Bronchial epithelial cell (primary cell): ENCODE measurements at regions not wholly inside any gene's neighbourhood (a gene's known extent, or its start where the extent isn't known, plus 50 kb on each side); places are given as distances from the start of the nearest gene placed in this dataset.
"Not testable (repeated sequence)": the region's sequence is repeated elsewhere in the genome, so short reads cannot be mapped to it uniquely, and the experiment has no call there.

Experiments
- DNase-seq: peaks from one replicate; pipeline ENCODE4 v3.0.0-alpha.2; 2010; ENCODE audit warnings: low read depth
- FAIRE-seq: peaks from 2 replicates; lab custom pipeline; 2011; peaks lifted over from hg19 to GRCh38; lab: Jason Lieb, UNC
- H3K27me3 ChIP-seq: 2 replicates; pipeline ENCODE4 v1.5.1; 2011; ENCODE audit warnings: low read length; ENCODE audit not compliant: control insufficient read depth, insufficient read depth
- H3K36me3 ChIP-seq: 2 replicates; pipeline ENCODE4 v1.5.1; 2011; ENCODE audit warnings: low read length; ENCODE audit not compliant: control insufficient read depth, insufficient read depth
- H3K4me3 ChIP-seq: 2 replicates; pipeline ENCODE4 v1.5.1; 2011; ENCODE audit warnings: mild to moderate bottlenecking, low read depth, low read length, control low read depth

DNA sequence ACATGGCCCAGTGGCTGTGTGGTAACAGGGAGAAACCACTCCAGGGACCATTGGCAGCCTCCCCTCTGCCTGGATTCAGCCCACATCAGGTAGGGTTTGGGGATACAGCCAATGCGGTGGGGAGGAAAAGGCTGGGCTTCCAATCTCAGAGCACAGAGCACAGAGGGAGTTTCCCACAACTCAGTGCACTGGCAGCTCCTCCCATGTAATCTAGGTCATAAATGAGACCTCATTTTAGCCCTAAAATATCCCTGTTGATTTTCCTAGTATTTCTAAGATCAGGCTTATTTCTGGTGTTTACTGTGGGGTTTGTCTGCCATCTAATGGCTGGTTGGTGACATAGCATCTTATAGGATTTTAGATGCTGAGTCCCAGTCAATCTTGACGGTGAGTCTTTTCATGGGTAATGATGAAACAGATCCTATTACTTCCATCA is 462.8 kb downstream of the RPIA start:
- peak; percentile 86 for FAIRE-seq

DNA sequence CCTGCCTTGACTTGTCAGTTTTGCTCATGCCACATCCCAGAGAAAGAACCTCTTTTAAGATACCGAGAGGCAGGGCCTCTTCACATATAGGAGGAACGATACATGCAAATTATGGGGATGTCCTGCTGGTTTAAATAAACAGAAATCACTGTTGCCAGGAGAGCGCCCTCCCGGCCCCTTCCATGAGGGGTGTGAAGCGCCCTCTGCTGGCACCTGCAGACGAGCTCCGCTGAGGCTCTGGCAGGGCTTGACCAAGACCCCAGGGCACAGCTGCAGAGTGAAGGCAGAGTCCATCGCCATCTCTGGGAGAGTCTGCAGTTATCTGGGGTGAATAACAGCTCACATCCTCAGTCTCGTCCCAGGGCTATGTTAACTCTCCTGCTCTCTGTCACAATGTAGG is 468.8 kb downstream of the RPIA start:
- not testable (repeated sequence) for FAIRE-seq, H3K4me3 ChIP-seq, DNase-seq, H3K36me3 ChIP-seq, H3K27me3 ChIP-seq

More for the DNA sequence above, 462.8 kb downstream of the RPIA start:
- not testable (repeated sequence) for DNase-seq, H3K27me3 ChIP-seq, H3K36me3 ChIP-seq, H3K4me3 ChIP-seq

- not testable (repeated sequence) for FAIRE-seq, H3K27me3 ChIP-seq, DNase-seq, H3K4me3 ChIP-seq, H3K36me3 ChIP-seq
These were observed 470.2 kb downstream of the RPIA start for GRCh38 chr2:89161626-89162025.

- not testable (repeated sequence) for DNase-seq
These were observed 479.2 kb downstream of the RPIA start for GRCh38 chr2:89170506-89171173.

DNA sequence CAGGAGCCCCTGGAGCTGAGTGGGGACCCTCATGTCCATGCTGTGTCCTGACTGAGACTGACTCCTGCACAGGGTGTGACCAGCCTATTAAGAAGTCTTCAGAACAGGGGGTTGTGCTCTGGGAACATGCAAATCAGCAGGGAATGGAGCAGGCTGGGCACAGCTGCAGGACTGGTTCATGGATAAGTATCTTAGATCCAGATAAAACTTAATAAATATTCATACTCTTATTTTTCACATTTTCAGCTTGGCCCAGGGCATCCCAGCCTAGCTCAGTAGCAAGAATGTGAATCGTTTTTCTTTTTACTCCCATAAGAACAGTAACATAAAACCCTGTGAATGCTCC is 479.7 kb downstream of the RPIA start:
- H3K27me3 ChIP-seq, H3K4me3 ChIP-seq, H3K36me3 ChIP-seq, DNase-seq, FAIRE-seq: not testable (repeated sequence)

More at GRCh38 chr2:89170506-89171173, 479.2 kb downstream of the RPIA start:
- not testable (repeated sequence) for FAIRE-seq, H3K36me3 ChIP-seq, H3K27me3 ChIP-seq, H3K4me3 ChIP-seq

DNA sequence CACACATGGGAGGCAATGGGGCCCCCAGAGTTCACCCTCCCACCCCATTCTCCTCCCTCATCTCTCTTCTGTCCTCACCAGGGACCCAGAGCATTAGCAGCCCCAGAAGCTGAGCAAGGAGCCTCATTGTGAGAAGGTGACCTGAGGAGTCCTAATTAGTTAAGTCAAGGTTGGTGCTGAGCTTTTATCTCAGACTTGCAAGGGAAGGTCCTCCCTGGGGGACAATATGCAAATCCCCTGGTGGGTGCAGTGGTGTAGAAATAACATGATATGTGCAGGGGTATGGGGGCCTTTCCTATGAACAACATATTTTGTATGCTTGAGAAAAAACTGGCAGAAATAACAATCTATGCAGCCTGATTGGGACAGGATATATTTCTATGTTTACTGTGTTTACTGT is 485.5 kb downstream of the RPIA start:
- H3K4me3 ChIP-seq, H3K36me3 ChIP-seq, H3K27me3 ChIP-seq, DNase-seq: not testable (repeated sequence)
- FAIRE-seq = peak; percentile 95

DNA sequence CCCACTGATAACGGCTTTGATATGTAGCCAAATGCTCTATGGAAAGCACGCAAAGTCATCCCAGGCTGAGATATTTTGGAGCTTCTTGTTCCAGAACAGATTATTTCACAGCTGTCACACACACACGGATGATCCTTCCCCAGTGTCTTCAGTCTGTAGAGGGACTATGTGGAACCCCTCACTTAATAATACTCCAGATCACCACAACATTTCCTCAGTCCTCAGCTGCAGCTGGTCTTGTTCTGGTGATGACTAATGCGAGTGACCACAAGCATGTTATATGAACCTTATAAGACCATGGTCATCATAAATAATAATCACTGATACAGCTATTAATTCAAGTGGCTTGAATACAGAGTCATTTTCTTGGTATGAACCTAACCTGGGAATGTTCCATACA is 490.7 kb downstream of the RPIA start:
- not testable (repeated sequence) for H3K27me3 ChIP-seq, H3K36me3 ChIP-seq, DNase-seq, H3K4me3 ChIP-seq
- peak; percentile 47 for FAIRE-seq

DNA sequence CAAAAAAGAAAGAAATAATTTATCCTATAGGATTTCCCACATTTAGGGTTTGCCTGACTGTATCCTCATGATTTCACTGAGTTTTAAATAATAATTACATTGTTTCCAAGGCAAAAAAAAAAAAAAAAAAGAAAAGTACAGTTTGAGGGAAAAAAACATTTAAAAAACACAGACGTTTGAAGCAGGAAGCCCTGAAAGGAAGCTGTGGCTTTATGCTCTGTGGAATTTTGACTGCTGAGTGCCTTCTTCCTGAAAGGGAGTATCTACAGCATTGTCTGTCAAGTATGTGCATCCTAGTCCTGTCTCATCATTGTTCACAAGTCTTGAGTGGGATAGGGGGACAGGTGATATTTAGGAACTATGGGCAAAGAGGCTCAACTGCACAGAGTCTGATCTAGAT is 493.3 kb downstream of the RPIA start:
- DNase-seq, H3K4me3 ChIP-seq, H3K36me3 ChIP-seq, H3K27me3 ChIP-seq, FAIRE-seq: not testable (repeated sequence)

- not testable (repeated sequence) for H3K27me3 ChIP-seq, H3K36me3 ChIP-seq, DNase-seq, H3K4me3 ChIP-seq
- peak; percentile 83 for FAIRE-seq
These were observed 504.3 kb downstream of the RPIA start for GRCh38 chr2:89195636-89196251.

GRCh38 chr2:89196719-89197118 is 505.2 kb downstream of the RPIA start:
- H3K4me3 ChIP-seq, H3K27me3 ChIP-seq, DNase-seq, H3K36me3 ChIP-seq: not testable (repeated sequence)
- peak; percentile 80 for FAIRE-seq

GRCh38 chr2:89198026-89198425 is 506.6 kb downstream of the RPIA start:
- not testable (repeated sequence) for DNase-seq, FAIRE-seq, H3K27me3 ChIP-seq

DNA sequence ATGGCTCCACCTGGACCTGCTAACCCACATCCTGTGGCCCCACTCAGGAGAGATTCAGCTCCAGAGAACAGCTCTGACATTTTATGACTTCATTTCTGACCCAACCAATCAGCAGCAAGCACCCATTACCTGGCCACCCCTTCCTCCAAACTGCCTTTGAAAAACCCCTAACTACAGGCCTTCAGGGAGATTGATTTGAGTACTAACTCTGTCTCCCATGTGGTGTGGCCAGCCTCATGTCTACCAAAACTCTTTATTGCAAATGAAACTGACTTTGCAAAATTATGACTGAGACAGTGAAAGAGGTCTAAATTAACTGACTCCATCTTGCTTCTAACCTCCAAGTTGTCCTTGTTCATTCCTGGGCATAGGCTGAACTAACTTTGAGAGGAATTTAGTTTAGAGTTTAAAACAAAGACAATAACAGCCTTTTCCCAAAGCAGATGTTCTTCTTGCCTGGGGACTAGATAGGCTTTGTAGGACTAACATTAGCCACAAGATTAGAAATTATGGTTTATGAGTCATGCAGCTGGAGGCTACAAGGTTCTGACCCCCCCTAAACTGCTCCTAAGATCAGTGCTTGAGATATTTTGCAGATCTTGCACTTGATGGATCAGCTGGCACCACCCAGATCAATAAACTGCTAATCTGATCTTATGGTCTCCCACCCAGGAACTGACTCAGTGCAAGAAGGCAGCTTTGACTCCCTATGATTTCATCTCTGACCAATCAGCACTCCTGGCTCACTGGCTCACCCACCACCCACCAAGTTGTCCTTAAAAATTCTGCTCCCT is 508.2 kb downstream of the RPIA start:
- H3K4me3 ChIP-seq, H3K36me3 ChIP-seq, H3K27me3 ChIP-seq, FAIRE-seq, DNase-seq: not testable (repeated sequence)

More at GRCh38 chr2:89198026-89198425, 506.6 kb downstream of the RPIA start:
- H3K4me3 ChIP-seq, H3K36me3 ChIP-seq: not testable (repeated sequence)

DNA sequence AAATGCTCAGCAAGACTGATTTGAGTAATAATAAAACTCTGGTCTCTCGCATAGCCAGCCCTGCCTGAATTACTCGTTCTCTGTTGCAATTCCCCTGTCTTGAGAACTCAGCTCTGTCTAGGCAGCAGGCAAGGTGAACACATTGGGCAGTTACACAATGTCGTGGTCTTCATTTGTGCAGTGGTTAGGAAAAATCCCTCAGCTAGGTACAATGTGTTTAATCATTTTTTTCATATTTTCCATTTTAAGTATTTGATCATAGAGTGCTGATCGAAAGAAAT is 508.7 kb downstream of the RPIA start:
- not testable (repeated sequence) for DNase-seq, H3K4me3 ChIP-seq, H3K27me3 ChIP-seq, H3K36me3 ChIP-seq, FAIRE-seq

DNA sequence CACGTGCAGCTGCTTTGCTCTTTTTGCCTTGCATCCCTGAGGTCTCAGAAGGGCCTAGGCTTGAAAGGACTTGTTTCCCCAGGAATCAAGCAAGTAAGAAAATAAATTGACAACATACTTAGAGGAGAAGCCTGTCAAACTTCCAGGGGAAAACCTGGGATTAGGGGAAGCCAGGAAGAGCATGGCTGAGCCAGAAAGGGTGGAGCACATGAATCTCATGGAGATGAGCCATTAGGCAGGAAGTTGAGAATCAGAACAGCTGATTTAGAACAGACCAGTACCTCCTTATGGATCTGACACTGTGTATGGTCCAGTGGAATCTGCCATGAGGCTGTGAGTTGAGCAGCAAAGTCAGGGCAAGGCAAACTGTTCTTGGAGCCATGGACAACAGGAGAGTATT is 511.0 kb downstream of the RPIA start:
- DNase-seq, H3K36me3 ChIP-seq, H3K4me3 ChIP-seq, FAIRE-seq, H3K27me3 ChIP-seq: not testable (repeated sequence)
